AG20443 (cell line): ENCODE measurements at regions not wholly inside any gene's neighbourhood (a gene's known extent, or its start where the extent isn't known, plus 50 kb on each side); places are given as distances from the start of the nearest gene placed in this dataset.

Source experiments
- DNase-seq: peaks from one replicate; pipeline ENCODE4 v3.0.0; 2012; ENCODE audit warnings: low spot score, mixed read lengths

DNA sequence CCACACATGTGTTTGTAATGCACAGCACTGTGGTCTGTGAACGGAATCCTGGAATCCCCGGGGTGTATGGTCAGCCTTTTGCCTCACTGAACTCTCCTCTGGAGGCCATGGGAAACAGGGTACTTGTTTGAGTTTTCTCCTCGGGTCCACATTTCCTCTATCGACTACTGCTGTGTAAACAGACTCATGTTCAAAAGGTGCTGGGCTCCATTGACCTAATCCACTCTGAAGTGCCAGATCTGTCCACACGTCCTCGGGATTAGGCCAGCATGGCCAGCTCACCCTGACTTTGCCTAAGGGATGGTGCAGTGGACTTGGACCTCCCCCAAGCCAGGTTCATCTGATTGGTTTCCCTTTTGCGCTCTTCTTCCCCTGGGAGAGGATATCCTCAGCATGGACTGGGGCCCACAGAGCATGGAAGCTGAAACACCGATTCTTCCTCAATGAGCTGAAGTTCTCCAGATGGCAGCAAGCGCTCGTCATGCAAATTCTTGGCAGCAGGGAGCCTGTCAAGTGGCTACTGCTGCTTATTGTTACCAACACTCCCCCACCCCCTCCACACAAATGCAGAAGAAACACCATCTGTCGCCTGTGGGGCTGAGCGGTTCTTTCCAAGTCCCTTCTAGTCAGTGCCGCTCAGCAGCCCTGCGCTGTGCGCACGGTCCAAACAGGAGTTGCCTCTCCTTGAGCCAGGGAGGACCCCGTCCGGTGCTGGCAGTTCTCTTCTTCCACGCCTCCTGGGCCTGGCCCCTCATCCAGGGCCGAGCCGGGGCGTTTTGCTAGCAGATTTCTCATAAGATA, 292.6 kb upstream of the MARCKS start:
- peak; percentile 89 for DNase-seq

DNA sequence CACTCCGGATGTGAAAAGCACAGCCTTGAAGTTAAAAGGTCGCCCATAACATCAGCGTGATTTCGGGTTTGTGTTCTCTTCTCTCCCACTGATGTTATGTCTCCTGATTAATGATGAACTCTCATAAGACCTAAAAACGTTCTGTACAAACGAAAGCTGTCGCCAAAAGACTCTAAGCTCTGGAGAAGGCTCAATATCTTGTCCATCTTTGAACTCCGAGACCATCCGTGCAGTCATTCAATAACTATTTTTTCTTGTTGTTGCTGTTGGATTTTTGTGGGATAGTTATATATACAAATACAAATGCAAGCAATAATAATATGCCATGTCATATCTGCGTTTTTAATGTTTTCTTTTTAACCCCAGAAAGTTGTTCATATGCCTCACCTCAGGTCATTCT, 291.8 kb upstream of the MARCKS start:
- no peak for DNase-seq

DNA sequence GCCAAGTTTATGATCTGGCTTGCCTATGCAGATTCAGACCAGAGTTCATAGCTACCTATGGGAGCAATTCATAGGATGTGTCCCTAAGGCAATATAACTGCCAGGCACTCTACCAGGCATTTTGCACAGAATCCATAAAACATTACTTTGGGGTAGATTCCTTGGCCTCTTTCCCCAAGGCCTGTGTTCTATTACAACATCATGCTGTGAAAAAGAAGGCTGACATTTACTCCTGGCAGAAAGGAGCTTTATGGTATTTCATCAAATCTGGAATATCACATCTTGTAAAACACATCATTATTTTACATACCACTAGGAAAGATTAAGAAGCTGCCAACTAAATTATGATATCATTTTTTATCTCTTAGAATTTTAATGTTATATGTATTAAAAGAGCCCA, 287.0 kb upstream of the MARCKS start:
- DNase-seq: peak; percentile 29

DNA sequence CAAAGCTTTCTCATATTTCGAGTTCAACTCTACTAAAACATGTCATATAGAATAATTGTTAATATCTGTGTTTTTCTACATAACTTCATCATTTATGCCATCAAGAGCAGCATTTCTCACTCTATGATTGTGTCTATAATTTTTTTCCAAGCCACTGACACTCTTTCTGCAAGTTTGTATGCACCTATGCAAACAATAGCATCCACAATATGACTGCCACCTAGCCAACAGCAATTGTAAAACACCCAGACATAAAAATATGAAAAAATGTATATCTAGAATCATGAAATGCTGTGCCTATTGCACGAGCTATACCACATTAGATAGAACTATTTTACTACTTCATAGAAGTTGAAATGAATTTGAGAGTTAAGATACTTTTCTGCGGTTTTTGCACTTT, 286.5 kb upstream of the MARCKS start:
- no peak for DNase-seq

DNA sequence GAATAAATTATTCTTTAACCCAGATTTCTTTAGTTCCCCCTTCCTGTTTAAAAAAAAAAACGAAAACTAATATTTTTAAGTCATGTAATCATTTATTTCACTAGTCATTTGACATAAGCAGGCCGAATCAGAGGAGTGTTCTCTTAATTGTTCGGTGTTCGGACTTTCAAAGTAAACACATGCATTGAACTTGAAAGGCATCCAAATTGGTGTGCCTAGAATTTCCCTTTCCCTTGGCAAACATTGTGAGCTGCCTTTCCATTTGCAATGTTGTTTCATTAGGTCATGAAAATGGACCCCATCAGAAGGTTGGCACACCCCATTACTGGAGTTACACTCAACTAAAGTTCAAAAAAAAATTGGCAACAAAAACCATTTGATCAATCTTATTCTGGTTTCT, 283.0 kb upstream of the MARCKS start:
- no peak for DNase-seq

DNA sequence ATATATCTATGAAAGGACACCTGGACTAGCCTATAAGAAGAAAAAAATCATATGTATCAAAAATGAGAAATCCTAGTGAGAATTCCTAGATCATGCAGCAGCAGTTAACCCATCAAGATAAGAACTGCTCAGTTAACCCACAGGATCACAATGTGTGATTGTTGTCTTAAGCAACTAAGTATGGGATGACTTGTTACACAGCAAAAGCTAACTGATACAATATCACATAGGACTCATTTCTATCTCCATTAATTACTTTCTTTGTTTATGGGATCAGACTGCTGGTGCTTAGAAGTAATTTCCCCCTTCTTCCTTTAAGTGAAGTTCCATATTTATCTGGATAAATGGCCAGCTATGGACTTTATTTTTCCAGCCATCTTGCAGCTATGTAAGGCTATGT, 280.8 kb upstream of the MARCKS start:
- no peak for DNase-seq

DNA sequence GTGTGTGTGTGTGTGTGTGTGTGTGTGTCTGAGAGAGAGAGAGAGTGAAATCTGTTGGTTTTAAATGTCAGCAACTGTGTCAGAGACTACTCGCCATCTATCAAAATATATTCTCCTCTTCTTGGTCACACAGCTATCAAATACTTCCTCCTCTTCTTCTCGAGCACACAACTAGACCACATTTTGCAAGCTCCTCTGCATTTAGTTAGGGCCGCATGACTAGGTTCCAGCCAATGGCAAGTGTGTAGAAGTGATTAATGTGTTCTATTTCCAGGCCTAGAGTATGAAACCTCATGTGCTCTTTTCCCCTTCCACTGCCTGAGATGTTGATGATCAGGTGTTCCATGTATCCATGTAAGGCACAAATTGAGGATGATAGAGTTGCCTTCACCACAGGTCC, 278.5 kb upstream of the MARCKS start:
- no peak for DNase-seq

DNA sequence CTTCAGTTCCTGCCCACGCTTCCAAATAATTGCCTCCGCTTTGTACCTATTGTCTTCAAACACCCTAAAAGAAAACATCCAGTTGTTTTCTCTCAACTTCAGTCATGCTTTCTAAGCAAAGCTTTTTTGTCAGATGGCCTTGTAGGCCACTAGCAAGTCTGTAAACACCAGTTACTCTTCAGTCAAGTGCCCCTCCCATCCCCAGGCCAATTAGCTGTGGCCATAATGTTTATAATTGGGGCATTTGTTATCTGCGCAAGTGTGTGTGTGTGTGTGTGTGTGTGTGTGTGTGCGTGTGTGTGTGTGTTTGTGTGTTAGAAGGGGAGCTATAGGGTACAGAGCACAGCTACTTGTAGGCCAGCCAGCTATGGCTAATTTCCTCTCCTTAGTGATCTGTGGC, 272.4 kb upstream of the MARCKS start:
- no peak for DNase-seq

DNA sequence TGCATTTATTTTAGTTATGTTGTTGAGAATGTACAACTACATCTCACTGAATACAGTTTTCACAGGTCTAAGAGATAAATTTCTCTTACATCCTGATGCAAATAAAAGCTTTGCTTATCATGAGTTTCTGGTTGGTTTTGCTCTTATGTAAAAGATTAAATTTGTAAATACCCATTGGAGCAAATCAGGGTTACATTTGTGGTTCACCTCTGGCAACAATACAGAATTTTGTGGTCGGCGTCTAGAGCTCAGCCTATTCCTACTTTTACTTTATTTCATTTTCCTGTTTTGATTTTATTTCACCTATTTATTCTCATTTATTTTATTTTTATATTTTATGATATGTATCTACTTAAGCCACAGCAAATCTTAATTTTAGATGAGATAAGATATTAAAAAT, 271.9 kb upstream of the MARCKS start:
- DNase-seq: no peak

DNA sequence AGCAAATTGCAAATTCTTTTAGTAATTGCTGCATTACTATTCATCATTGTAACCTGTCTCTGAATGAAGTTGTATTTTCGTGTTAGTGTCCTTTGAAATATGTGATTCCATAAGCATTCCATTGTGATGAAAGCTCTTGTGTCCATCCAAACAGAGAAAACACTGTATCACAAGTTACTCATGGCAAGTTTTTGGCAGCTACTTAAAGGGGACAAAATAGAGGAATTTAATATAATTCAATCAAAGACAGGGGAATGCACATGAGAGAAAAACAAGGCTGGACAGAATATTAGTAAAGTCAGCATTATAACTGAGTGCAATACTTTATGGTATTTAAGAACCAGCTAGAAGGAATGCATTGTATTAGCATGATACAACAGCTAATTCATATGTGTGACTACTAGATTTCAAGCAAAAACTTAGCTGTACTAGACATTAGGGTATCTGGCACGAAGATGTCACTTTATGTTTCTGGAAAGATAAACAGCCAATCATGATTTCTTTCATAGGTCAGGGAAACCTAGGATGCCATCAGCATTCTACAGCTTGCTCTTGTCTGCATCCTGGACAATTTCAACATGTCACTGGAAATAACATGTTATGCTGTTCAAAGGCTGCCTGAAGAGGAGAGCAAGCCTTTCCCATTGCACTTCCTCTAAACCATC, 270.6 kb upstream of the MARCKS start:
- DNase-seq: peak; percentile 33

DNA sequence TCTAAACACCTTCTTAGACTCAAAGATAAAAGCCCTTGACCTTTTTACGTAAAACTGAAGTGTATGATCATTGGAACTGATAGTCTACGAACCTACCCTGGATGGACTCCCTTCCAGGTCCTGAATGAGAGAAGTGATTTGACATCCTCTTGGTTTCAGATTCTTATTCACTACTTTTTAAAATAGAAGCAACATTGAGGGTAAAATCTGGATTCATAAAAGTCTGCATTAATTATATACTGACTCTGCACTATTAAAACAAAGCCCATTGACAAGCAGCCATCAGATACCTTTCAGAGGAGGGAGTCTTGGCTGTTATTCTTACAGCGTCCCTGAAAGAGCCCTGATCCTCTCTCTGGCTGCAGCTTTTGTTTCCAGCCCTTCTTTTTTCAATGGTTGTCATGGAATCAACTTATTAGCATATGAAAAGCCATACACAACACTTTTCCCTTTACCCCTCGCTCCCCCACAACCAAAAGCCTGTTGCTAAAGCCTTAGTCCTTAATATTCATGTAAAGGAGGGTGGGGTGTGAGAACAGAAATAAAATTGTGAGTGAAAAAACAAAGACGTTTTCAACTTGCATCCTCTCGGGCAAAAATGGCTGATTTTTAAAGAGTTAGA, 270.0 kb upstream of the MARCKS start:
- DNase-seq: no peak

DNA sequence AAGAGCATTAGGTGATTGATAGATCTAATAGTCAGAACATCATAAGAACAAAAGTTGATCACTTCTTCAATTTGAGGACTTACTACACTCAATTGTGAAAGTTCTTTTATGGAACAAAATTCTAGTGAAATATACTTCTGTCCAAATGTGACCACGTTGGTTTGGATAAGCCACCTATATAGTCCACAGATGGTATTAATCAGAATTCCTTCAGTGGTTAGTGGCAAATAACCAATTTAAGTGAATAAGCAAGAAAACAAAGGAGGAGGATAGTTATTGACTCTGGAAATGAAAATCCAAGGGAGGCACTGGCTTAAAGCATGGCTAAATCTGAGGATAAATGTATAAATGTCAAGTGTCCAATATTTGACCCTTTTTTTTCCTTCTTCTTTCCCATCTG, 268.5 kb upstream of the MARCKS start:
- peak; percentile 24 for DNase-seq

DNA sequence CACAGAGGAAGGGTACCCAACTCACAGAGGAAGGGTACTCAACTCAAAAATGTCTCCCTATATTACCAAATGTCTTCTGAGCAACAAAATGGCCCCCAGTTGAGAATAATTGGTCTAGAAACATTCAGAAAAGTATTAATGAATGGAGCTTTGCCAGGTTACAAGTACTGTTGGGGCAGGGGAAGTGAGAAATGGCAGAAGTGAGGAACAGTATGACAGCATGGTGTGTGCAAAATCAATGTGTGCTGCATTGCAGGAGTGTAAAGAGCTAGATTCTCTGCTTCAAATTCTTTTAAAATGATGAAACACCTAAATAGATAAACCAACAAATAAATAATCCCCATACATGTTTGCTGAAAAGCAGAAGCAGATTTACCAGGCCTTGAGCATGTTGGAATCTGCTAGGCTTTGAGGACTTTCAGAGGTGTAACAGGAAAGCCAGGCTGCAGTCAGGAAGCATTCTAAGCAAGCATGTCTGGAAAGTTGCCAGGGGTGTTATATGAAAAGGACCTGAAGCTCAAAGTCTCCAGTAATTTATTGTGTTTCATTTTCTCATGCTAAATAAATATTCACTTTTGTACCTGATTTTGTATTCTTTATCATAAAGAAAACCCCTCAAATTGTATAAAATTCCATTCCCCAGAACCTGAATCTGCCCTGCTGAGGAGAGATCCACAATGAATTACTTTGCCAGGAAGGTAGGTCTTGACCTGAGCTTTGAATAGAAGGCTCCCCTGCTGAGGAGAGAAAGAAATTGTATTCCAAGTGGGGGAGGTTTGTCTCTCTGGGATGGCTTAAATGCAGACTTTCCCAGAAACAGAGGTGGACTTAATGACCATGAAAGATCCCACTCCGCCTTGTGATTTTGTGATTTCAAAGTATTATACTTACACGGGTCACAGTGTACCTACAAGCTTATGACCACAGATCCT, 265.0 kb upstream of the MARCKS start:
- DNase-seq: no peak

DNA sequence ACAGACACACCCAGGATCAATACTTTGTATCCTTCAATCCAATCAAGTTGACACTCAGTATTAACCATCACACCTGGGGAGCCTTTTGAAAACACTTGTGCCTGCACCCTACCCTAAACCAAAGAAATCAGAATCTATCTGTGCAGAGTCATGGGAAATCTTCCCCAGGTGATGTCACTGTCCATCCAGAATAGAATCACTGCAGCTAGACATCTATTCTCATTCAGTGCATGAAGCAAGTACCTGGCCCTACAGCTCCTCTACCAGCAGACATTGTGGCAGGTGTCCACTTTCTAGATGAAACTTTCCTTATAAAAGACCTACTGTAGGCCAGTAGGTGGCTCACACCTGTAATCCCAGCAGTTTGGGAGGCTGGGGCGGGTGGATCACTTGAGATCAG, 262.4 kb upstream of the MARCKS start:
- no peak for DNase-seq

DNA sequence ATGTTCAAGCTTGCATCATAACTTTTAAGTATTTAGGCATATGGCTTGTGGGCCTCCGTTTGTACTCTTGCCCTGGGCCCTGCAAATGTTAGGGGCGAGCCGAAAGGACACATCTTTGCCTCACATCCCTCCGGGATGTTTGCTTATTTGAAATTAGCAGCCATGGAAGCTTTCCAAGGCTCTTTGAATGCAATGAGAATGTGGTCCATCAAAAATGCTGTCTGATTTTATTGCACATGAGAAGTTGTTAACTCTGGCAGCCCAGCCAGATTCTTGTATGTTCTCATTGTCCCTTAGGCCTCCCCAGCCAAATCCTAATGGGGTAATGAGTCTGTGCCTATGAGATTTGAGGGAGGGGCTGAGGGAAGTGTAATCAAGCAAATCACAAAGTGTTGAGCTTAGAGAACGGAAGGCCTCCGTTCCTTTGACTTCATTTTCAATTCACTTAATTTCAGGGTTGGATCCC, 261.2 kb upstream of the MARCKS start:
- peak; percentile 53 for DNase-seq

DNA sequence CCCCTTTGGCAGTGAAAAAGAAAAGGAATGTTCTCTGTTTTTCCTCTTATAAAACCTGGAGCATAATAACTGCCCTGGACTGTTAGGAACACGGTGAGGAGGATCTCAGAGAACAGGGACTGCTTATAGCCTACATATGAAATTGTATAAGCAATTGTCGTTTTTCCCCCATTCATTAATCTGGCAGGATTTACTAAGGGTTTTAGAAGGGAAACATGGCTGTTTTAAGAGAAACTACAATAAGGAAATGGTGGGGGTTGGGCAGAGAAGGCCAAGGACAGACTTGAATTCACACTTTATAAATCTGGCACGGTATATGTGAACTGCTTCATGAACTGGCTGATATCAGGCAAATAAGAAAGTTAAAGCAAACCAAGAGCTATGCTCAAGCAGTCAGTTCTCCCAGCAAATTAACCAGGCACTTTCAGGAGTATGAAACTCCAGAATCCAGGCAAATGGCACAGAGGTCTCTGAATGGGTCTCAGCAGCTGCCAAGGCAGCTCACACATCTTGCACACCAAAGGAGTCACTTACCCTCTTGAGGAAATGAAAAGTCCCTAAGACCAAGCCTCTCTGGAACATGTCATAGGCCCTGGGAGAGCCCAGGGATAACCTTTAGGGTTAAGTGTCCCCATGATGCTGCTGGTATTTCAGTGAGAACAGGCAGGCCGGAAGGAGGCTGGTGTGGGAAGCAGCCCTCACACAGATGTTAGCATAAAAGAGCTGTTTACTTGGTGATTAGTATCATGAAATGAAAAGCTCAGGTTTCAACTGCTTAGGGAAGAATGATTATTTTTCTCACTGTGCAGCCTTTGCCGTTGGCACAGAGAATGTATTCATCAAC, 260.5 kb upstream of the MARCKS start:
- DNase-seq: peak; percentile 50

DNA sequence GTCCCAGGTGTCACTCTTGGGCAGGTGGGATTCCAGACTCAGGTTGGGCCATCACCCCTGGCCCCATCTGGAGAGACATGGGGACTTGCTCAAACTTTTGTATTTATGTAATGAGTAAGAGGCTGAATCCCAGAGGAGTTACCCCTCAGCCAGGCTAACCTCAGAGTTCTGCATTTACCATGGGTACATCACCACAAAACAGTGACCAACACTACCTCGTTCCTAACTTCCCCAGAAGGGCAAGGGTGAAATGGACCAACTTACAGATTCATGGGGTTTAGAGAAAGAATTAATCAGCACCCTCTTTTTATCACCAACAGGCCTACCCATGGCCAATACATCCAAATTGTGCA, 259.9 kb upstream of the MARCKS start:
- peak; percentile 32 for DNase-seq

DNA sequence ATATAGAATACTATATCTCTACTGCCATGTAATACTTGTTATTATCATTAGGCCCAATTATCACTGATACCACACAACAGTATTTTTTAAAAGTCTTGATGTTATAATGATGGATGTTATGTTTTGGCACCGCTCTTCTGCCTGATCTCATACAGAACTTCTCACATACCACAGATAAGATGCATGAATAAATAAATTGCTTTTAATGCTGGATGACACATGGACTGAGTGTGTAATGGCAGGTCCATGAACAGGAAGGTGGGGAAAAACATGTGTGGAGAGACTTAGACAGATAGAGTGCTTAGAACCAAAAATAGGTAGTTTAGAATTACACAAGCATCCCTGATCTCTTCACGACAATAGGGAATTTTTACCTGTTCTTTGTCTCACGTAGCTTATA, 258.4 kb upstream of the MARCKS start:
- DNase-seq: no peak

DNA sequence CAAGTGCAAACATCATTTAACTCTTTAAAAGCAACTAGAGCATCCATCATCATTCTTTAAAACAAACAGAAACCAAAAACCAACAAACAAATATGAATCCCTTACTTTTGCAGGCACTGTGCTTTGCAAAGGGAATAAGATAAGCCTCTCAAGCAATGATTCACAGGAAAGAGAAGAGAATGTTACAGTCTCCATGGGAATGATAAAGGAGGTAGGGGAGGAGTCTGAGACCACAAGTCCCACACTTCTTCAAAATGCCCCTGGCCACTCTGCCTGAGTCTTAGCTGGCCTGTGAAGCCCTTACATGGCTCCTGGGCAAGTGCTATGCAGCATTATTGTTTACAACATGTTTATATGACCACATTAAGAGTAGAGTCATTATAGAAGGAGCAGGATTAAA, 257.7 kb upstream of the MARCKS start:
- no peak for DNase-seq

DNA sequence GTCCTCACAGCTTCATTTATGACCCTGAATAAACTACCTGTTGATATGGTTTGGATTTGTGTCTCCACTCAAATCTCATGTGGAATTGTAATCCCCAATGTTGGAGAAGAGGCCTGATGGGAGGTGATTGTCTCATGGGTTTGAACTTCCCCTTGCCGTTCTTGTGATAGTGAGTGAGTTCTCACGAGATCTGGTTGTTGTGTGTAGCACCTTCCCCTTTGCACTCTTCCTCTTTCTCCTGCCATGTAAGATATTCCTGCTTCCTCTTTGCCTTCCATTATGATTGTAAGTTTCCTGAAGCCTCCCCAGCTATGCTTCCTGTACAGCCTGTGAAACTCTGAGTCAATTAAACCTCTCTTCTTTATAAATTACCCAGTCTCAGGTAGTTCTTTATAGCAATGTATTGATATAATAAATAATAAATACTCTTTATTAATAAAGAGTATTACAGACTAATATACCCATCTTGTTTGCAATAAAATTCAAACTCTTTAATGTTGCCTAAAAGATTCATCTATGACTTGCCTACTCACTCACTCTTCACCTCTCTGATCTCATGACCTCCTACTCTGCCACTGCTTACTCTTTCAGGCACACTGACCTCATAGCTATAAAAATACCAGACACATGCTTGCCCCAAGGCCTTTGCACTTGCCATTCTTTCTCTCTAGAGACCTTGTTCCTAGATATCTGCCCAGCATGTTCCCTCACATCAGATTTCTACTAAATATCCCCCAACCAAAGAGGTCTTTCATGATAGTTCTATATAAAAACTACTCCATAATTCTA, 256.4 kb upstream of the MARCKS start:
- DNase-seq: no peak
